C1 segment of cervical spinal cord (tissue), 14 donors: ENCODE measurements at regions not wholly inside any gene's neighbourhood (a gene's known extent, or its start where the extent isn't known, plus 50 kb on each side); places are given as distances from the start of the nearest gene placed in this dataset.
"Not testable (repeated sequence)": the region's sequence is repeated elsewhere in the genome, so short reads cannot be mapped to it uniquely, and the experiment has no call there.

Source experiments
- DNase-seq, 14 donors: peaks; one replicate each; lab custom pipeline; 2025; lab: John Stamatoyannopoulos, UW

- no peak for DNase-seq
Measured at GRCh38 chr6:8624665-8625064, 189.3 kb upstream of the SLC35B3 start.

GRCh38 chr6:8623441-8623840, 188.1 kb upstream of the SLC35B3 start:
- no peak for DNase-seq

GRCh38 chr6:8619853-8620252, 184.5 kb upstream of the SLC35B3 start:
- no peak for DNase-seq

- not testable (repeated sequence) for DNase-seq
Measured at GRCh38 chr6:8619408-8619807, 184.1 kb upstream of the SLC35B3 start.

GRCh38 chr6:8608737-8609136, 173.4 kb upstream of the SLC35B3 start:
- DNase-seq, result no peak

GRCh38 chr6:8589941-8590729, 154.8 kb upstream of the SLC35B3 start:
- no peak for DNase-seq

- no peak for DNase-seq
Measured at GRCh38 chr6:8588176-8588575, 152.8 kb upstream of the SLC35B3 start.

GRCh38 chr6:8583291-8583690, 147.9 kb upstream of the SLC35B3 start:
- no peak for DNase-seq

GRCh38 chr6:8579372-8579771, 144.0 kb upstream of the SLC35B3 start:
- DNase-seq, result no peak

GRCh38 chr6:8578006-8578405, 142.7 kb upstream of the SLC35B3 start:
- DNase-seq, result no peak

GRCh38 chr6:8574749-8575468, 139.6 kb upstream of the SLC35B3 start:
- DNase-seq, result no peak

- no peak for DNase-seq
Measured at GRCh38 chr6:8574311-8574710, 139.0 kb upstream of the SLC35B3 start.

- no peak for DNase-seq
Measured at GRCh38 chr6:8570256-8570920, 135.0 kb upstream of the SLC35B3 start.

GRCh38 chr6:8562125-8562524, 126.8 kb upstream of the SLC35B3 start:
- no peak for DNase-seq

GRCh38 chr6:8558953-8559352, 123.6 kb upstream of the SLC35B3 start:
- no peak for DNase-seq

- DNase-seq, result no peak
Measured at GRCh38 chr6:8557014-8557748, 121.8 kb upstream of the SLC35B3 start.

- DNase-seq, result no peak
Measured at GRCh38 chr6:8556370-8557013, 121.1 kb upstream of the SLC35B3 start.

GRCh38 chr6:8551993-8552392, 116.6 kb upstream of the SLC35B3 start:
- DNase-seq, result no peak

- DNase-seq, result no peak
Measured at GRCh38 chr6:8551386-8551785, 116.0 kb upstream of the SLC35B3 start.

- DNase-seq, result no peak
Measured at GRCh38 chr6:8549074-8549790, 113.9 kb upstream of the SLC35B3 start.

- DNase-seq, result no peak
Measured at GRCh38 chr6:8546496-8546895, 111.2 kb upstream of the SLC35B3 start.
